Aorta (tissue), 5 donors: ENCODE measurements at regions not wholly inside any gene's neighbourhood (a gene's known extent, or its start where the extent isn't known, plus 50 kb on each side); places are given as distances from the start of the nearest gene placed in this dataset.

Experiments used
- ATAC-seq: fragments of 200-7000 bp; cut with Tn5 transposase; one replicate; pipeline ENCODE4 v1.9.1; 2022; ENCODE audit warnings: moderate library complexity; ENCODE audit not compliant: low FRiP score
- DNase-seq, 2 donors: peaks; one replicate each; pipeline ENCODE4 v3.0.0-alpha.2; 2020
- H3K27ac ChIP-seq, 2 donors: one replicate each; pipeline ENCODE4 v1.5.1; 2013; ENCODE audit warnings: low read length in 2 of 2, mild to moderate bottlenecking in 2 of 2, moderate library complexity in 2 of 2, control low read depth in 1 of 2, inconsistent platforms in 1 of 2, low read depth in 1 of 2
- H3K27me3 ChIP-seq, 2 donors: one replicate each; pipeline ENCODE4 v1.6.1; 2013; ENCODE audit warnings: control low read depth in 1 of 2, low read length in 1 of 2, mild to moderate bottlenecking in 1 of 2, moderate library complexity in 1 of 2; ENCODE audit not compliant: insufficient read depth in 2 of 2, control insufficient read depth in 1 of 2
- H3K36me3 ChIP-seq, 2 donors: one replicate each; pipeline ENCODE4 v1.6.1; 2013; ENCODE audit warnings: control low read depth in 1 of 2, low read length in 1 of 2, mild to moderate bottlenecking in 1 of 2; ENCODE audit not compliant: insufficient read depth in 2 of 2, control insufficient read depth in 1 of 2
- H3K4me1 ChIP-seq, 2 donors: one replicate each; pipeline ENCODE4 v1.6.1; 2013; ENCODE audit warnings: low read length in 2 of 2, control low read depth in 1 of 2, mild to moderate bottlenecking in 1 of 2, moderate library complexity in 1 of 2; ENCODE audit not compliant: insufficient read depth in 2 of 2, control insufficient read depth in 1 of 2
- H3K4me3 ChIP-seq, 2 donors: one replicate each; pipeline ENCODE4 v1.5.1; 2013; ENCODE audit warnings: low read length in 2 of 2, control low read depth in 1 of 2, mild to moderate bottlenecking in 1 of 2
- H3K9me3 ChIP-seq: one replicate; pipeline ENCODE4 v1.6.1; 2013; ENCODE audit warnings: mild to moderate bottlenecking, low read length; ENCODE audit not compliant: control insufficient read depth
- WGBS, 2 donors: extraction: QIAGEN DNeasy Blood & Tissue Kit; methylation state at CpG; one replicate each; pipeline ENCODE4 v1.1.7; 2013; 5-methylcytosine and 5-hydroxymethylcytosine counted together
- intact Hi-C, 2 donors: fragments of 100-400 bp; cut with DNase I; formaldehyde crosslinking; loops; one replicate each; pipeline versions ENCODE4 v1.14.2 to v1.15.0; 2022
- donor health status: healthy with polysubstance abuse.
- donor health status: Bipolar disorder and iron deficiency.
- donor health status: DM: no; HTN: no; CAD: no.
- donor health status: DM: no; HTN: no; CAD: no.
- donor health status: DM: yes; HTN: yes; CAD: no.

- no peaks in the 10 kb centered on the region for H3K27me3 ChIP-seq
- DNase-seq = no peak
- peaks cover 0 to 2% of the 10 kb centered on the region in 2 donors for H3K36me3 ChIP-seq
- ATAC-seq = no peak
- WGBS, 2 donors = 96 to 97% methylated on average over 4 of the region's 4 CpGs
- intact Hi-C loops = no loop called here
- peaks cover 0 to 2% of the 10 kb centered on the region in 2 donors for H3K4me1 ChIP-seq
- no peak overlapping the region for H3K4me3 ChIP-seq
- no peaks in the 10 kb centered on the region for H3K9me3 ChIP-seq
- H3K27ac ChIP-seq = no peak overlapping the region
Observed at GRCh38 chr11:122264121-122264520, 148.1 kb upstream of the BLID start.

DNA sequence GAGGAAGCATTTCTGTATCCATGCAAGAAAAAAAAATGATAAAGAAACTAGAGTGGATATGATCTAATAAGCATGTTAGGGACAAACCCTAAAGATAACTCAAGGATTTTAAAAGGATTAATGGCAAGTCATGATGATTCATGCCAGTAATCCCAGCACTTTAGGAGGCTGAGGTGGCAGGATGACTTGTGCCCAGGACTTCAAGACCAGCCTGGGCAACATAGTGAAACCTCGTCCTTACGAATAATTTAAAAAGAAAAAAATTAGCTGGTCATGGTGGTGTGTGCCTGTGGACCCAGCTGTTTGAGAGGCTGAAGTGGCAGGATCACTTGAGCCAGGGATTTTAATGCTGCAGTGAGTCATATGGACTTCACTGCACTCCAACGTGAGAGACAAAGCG lies 145.5 kb upstream of the BLID start:
- H3K4me3 ChIP-seq = no peak overlapping the region
- no peak for ATAC-seq
- H3K4me1 ChIP-seq = peaks cover 2 to 3% of the 10 kb centered on the region in 2 donors
- H3K9me3 ChIP-seq = no peaks in the 10 kb centered on the region
- WGBS, 2 donors = 78 to 82% methylated on average over 4 of the region's 4 CpGs
- DNase-seq = no peak
- intact Hi-C loops = no loop called here
- no peak overlapping the region for H3K27ac ChIP-seq
- H3K27me3 ChIP-seq = no peaks in the 10 kb centered on the region
- H3K36me3 ChIP-seq = peaks cover 0 to 2% of the 10 kb centered on the region in 2 donors

DNA sequence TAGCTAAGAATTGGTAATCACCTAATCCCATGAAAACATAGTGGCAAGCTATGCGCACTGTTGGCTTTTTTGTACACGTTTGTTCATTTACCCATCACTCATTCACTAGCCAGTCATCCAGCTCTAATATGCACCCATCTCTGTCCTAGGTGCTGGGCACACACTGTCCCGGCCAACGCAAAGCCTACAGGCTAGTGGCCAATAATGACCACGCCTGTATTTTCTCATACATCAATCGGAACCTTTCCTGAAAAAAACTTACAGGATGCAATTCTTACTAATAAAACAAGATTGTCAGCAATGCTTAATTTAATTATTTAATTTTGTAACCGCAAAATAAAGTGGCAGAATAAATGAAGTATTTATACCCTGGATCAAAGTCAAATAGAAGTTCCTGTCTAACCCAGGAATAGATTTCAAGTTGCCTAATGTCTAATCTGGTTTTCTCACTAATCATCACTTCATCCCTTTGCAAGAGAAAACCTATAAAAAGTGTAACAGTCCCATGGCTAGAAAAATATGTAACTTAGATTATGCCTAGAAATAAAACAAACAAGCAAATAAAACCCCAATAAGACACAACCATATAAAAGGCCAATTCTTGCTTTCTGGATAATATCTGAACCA lies 143.3 kb upstream of the BLID start:
- Histone ChIP-seq H3K9me3 (no peaks in the 10 kb centered on the region), H3K4me3 (no peak overlapping the region), H3K36me3 (peaks cover 0 to 2% of the 10 kb centered on the region in 2 donors), H3K27me3 (no peaks in the 10 kb centered on the region), H3K4me1 (peaks cover 0 to 3% of the 10 kb centered on the region in 2 donors), H3K27ac (no peak overlapping the region)
- DNase-seq (no peak), ATAC-seq (no peak)
- 83 to 85% methylated on average over 7 of the region's 7 CpGs for WGBS, 2 donors
- intact Hi-C loops = no loop called here

GRCh38 chr11:122258446-122259194 lies 142.6 kb upstream of the BLID start:
- H3K9me3 ChIP-seq = no peaks in the 10 kb centered on the region
- WGBS, 2 donors = 81 to 82% methylated on average over 1 of the region's 1 CpG
- H3K36me3 ChIP-seq = peaks cover 0 to under 1% of the 10 kb centered on the region in 2 donors
- peaks cover 0 to 3% of the 10 kb centered on the region in 2 donors for H3K4me1 ChIP-seq
- DNase-seq (no peak), ATAC-seq (no peak)
- intact Hi-C loops = no loop called here
- no peaks in the 10 kb centered on the region for H3K27me3 ChIP-seq
- H3K27ac ChIP-seq = no peak overlapping the region
- no peak overlapping the region for H3K4me3 ChIP-seq

DNA sequence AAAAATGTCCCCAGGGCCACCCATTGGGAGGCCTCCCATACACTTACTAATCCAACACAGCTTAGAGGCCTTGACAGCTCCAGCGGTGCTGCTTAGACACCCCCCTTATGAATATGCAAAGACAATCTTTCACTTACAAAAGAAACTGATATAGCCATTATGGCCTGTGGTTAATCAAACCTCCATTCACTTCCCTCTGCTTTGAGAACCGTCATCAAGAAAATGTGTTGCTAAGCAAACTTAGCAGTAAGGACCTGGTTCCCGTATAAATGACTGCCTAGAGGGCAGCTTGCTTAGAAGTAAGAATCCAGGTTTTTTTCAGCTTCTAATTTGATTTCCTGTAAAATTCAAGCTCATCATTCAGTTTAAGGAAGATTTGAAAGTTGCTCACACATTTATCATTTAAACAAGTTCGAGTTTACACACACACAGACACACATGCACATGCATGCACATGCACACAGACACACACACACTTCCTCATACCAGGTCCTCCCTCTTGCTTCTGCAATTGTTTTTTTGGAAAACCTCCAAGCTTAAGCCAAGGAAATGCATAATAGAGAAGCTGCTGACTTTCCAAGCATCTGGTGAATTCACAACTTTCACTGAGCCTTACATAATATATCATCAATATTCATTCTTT lies 137.7 kb upstream of the BLID start:
- intact Hi-C loops = no loop called here
- ATAC-seq = peak; percentile 63
- 19 to 24% methylated on average over 4 of the region's 4 CpGs for WGBS, 2 donors
- no peaks in the 10 kb centered on the region for H3K36me3 ChIP-seq
- no peak overlapping the region for H3K4me3 ChIP-seq
- H3K4me1 ChIP-seq = peaks cover under 1 to 2% of the 10 kb centered on the region in 2 donors
- no peak overlapping the region for H3K27ac ChIP-seq
- H3K9me3 ChIP-seq = no peaks in the 10 kb centered on the region
- no peak for DNase-seq
- no peaks in the 10 kb centered on the region for H3K27me3 ChIP-seq

- no peaks in the 10 kb centered on the region for H3K36me3 ChIP-seq
- H3K4me1 ChIP-seq = peaks cover 0 to 2% of the 10 kb centered on the region in 2 donors
- ATAC-seq (no peak), DNase-seq (no peak)
- intact Hi-C loops = no loop called here
- 96 to 97% methylated on average over 8 of the region's 8 CpGs for WGBS, 2 donors
- no peaks in the 10 kb centered on the region for H3K9me3 ChIP-seq
- no peak overlapping the region for H3K4me3 ChIP-seq
- H3K27me3 ChIP-seq = no peaks in the 10 kb centered on the region
- no peak overlapping the region for H3K27ac ChIP-seq
Observed at GRCh38 chr11:122248939-122249338, 132.9 kb upstream of the BLID start.

GRCh38 chr11:122248131-122248530 lies 132.1 kb upstream of the BLID start:
- intact Hi-C loops = no loop called here
- DNase-seq = no peak
- H3K27ac ChIP-seq = no peak overlapping the region
- no peaks in the 10 kb centered on the region for H3K36me3 ChIP-seq
- ATAC-seq = no peak
- H3K4me1 ChIP-seq = no peaks in the 10 kb centered on the region
- no peak overlapping the region for H3K4me3 ChIP-seq
- WGBS, 2 donors = 21 to 27% methylated on average over 4 of the region's 4 CpGs
- H3K9me3 ChIP-seq = no peaks in the 10 kb centered on the region
- H3K27me3 ChIP-seq = no peaks in the 10 kb centered on the region

GRCh38 chr11:122246874-122247273 lies 130.9 kb upstream of the BLID start:
- ATAC-seq (no peak), DNase-seq (no peak)
- intact Hi-C loops = no loop called here
- WGBS, 2 donors = 89 to 94% methylated on average over 2 of the region's 2 CpGs
- H3K9me3 ChIP-seq = no peaks in the 10 kb centered on the region
- no peak overlapping the region for H3K4me3 ChIP-seq
- H3K27me3 ChIP-seq = no peaks in the 10 kb centered on the region
- H3K36me3 ChIP-seq = no peaks in the 10 kb centered on the region
- no peaks in the 10 kb centered on the region for H3K4me1 ChIP-seq
- H3K27ac ChIP-seq = no peak overlapping the region
